WERI-Rb-1 (cell line): ENCODE measurements at regions not wholly inside any gene's neighbourhood (a gene's known extent, or its start where the extent isn't known, plus 50 kb on each side); places are given as distances from the start of the nearest gene placed in this dataset.

Source experiments
- DNase-seq: peaks from one replicate; pipeline ENCODE4 v3.0.0-alpha.2; 2020
- H3K27ac ChIP-seq: fragments of 250-450 bp; sonication (Bioruptor Pico); 2 replicates; pipeline ENCODE4 v1.5.1; 2020; ENCODE audit warnings: mild to moderate bottlenecking, moderate library complexity
- H3K27me3 ChIP-seq: fragments of 250-450 bp; sonication (Bioruptor Pico); 2 replicates; pipeline ENCODE4 v1.5.1; 2021; ENCODE audit warnings: mild to moderate bottlenecking, low read depth, moderate library complexity; ENCODE audit not compliant: insufficient read depth, severe bottlenecking
- H3K36me3 ChIP-seq: fragments of 250-450 bp; sonication (Bioruptor Pico); 2 replicates; pipeline ENCODE4 v1.5.1; 2020; ENCODE audit warnings: mild to moderate bottlenecking, moderate library complexity
- H3K4me3 ChIP-seq: 2 replicates; pipeline ENCODE4 v1.5.1; 2011; ENCODE audit warnings: low read depth, mild to moderate bottlenecking, control low read depth, low read length
- H3K9me3 ChIP-seq: fragments of 250-450 bp; sonication (Bioruptor Pico); 2 replicates; pipeline ENCODE4 v1.5.1; 2021; ENCODE audit warnings: mild to moderate bottlenecking, moderate library complexity; ENCODE audit not compliant: severe bottlenecking
- TF ChIP-seq, protein P1 (sequence below): IDR thresholded peaks from 2 replicates; pipeline ENCODE4 v1.5.1; 2011; ENCODE audit warnings: low read depth, mild to moderate bottlenecking, control low read depth, inconsistent platforms, low read length

GRCh38 chrX:39893417-39894338 lies 204.1 kb downstream of the BCOR start:
- no peaks in the 10 kb centered on the region for H3K27me3 ChIP-seq
- H3K4me3 ChIP-seq, result no peak overlapping the region
- DNase-seq, result no peak
- H3K27ac ChIP-seq, result no peak overlapping the region
- TF ChIP-seq, protein P1, sequence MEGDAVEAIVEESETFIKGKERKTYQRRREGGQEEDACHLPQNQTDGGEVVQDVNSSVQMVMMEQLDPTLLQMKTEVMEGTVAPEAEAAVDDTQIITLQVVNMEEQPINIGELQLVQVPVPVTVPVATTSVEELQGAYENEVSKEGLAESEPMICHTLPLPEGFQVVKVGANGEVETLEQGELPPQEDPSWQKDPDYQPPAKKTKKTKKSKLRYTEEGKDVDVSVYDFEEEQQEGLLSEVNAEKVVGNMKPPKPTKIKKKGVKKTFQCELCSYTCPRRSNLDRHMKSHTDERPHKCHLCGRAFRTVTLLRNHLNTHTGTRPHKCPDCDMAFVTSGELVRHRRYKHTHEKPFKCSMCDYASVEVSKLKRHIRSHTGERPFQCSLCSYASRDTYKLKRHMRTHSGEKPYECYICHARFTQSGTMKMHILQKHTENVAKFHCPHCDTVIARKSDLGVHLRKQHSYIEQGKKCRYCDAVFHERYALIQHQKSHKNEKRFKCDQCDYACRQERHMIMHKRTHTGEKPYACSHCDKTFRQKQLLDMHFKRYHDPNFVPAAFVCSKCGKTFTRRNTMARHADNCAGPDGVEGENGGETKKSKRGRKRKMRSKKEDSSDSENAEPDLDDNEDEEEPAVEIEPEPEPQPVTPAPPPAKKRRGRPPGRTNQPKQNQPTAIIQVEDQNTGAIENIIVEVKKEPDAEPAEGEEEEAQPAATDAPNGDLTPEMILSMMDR, result no peak
- H3K36me3 ChIP-seq, result no peaks in the 10 kb centered on the region; the same call in 1 of the 2 replicates
- no peaks in the 10 kb centered on the region for H3K9me3 ChIP-seq

DNA sequence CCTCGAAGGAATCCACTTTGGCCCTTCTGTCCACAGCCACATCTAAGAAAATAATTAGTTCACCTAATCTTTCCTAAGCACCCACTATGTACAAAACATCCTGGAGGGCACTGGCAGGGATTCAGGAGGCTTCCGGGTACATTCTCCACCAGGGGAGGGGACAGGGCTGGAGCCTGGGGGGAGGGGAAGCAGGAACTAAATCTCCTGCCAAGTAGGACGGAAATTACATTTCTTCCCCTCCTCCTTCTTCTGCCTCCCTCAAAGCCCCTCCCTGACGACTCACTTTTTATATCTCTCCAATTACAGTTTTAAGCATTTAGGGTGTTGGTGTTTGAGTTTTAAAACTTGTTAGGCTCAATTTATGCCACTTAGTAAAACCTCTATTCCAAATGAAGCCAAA lies 203.1 kb downstream of the BCOR start:
- no peaks in the 10 kb centered on the region for H3K9me3 ChIP-seq
- H3K27me3 ChIP-seq, result no peaks in the 10 kb centered on the region
- H3K36me3 ChIP-seq, result no peaks in the 10 kb centered on the region; the same call in 1 of the 2 replicates
- peak; percentile 53 for DNase-seq
- H3K27ac ChIP-seq, result no peak overlapping the region
- TF ChIP-seq, protein P1, result no peak
- H3K4me3 ChIP-seq, result no peak overlapping the region

- Histone ChIP-seq H3K4me3 (no peak overlapping the region), H3K27me3 (no peaks in the 10 kb centered on the region), H3K27ac (no peak overlapping the region), H3K9me3 (no peaks in the 10 kb centered on the region), H3K36me3 (no peaks in the 10 kb centered on the region; the same call in 1 of the 2 replicates)
- TF ChIP-seq, protein P1, result no peak
- no peak for DNase-seq
These were observed 202.3 kb downstream of the BCOR start for GRCh38 chrX:39895218-39896110.

- Histone ChIP-seq H3K4me3 (no peak overlapping the region), H3K9me3 (no peaks in the 10 kb centered on the region), H3K27me3 (no peaks in the 10 kb centered on the region), H3K27ac (no peak overlapping the region), H3K36me3 (no peaks in the 10 kb centered on the region)
- DNase-seq, result no peak
- TF ChIP-seq, protein P1, result no peak
These were observed 200.6 kb downstream of the BCOR start for GRCh38 chrX:39896951-39897740.

GRCh38 chrX:39897741-39898097 lies 200.0 kb downstream of the BCOR start:
- H3K4me3 ChIP-seq, result no peak overlapping the region

More at GRCh38 chrX:39897741-39898097, 200.0 kb downstream of the BCOR start:
- Histone ChIP-seq H3K27me3 (no peaks in the 10 kb centered on the region), H3K36me3 (no peaks in the 10 kb centered on the region), H3K27ac (no peak overlapping the region), H3K9me3 (no peaks in the 10 kb centered on the region)
- TF ChIP-seq, protein P1, result no peak
- DNase-seq, result no peak
